Activated CD8-positive, alpha-beta T cell treated with anti-CD3 and anti-CD28 coated beads, Interleukin-2, amount 10 ng/mL, durations not matched to agents 7 days and 5 days (primary cell): ENCODE measurements at regions not wholly inside any gene's neighbourhood (a gene's known extent, or its start where the extent isn't known, plus 50 kb on each side); places are given as distances from the start of the nearest gene placed in this dataset.
"Not testable (repeated sequence)": the region's sequence is repeated elsewhere in the genome, so short reads cannot be mapped to it uniquely, and the experiment has no call there.

ENCODE experiments used
- ATAC-seq: fragments of 150-1000 bp; cut with Tn5 transposase; one replicate; pipeline ENCODE4 v1.10.0; 2021; ENCODE audit warnings: moderate library complexity
- CTCF ChIA-PET: fragments of 350-600 bp; sonication (Branson Sonifier 250); formaldehyde crosslinking; loops from one replicate; lab custom pipeline; 2021; ENCODE audit warnings: antibody characterized with exemption; lab: Charles Lee
- POLR2A ChIA-PET: fragments of 350-600 bp; sonication (Branson Sonifier 250); formaldehyde crosslinking; loops from one replicate; lab custom pipeline; 2021; ENCODE audit warnings: antibody characterized with exemption; lab: Charles Lee
- DNase-seq: peaks from one replicate; pipeline ENCODE4 v3.0.0-alpha.2; 2020
- H3K27ac Mint-ChIP-seq: one replicate; pipeline ENCODE4 v1.8.0; 2021; ENCODE audit warnings: mild to moderate bottlenecking, mixed read lengths
- H3K27me3 Mint-ChIP-seq: one replicate; pipeline ENCODE4 v1.8.0; 2021; ENCODE audit warnings: low read depth, mixed read lengths
- H3K36me3 Mint-ChIP-seq: one replicate; pipeline ENCODE4 v1.8.0; 2021; ENCODE audit warnings: low read depth, mixed read lengths
- H3K4me1 Mint-ChIP-seq: one replicate; pipeline ENCODE4 v1.8.0; 2021; ENCODE audit warnings: low read depth, mixed read lengths
- H3K4me3 Mint-ChIP-seq: one replicate; pipeline ENCODE4 v1.8.0; 2021; ENCODE audit warnings: mild to moderate bottlenecking, mixed read lengths
- H3K9me3 Mint-ChIP-seq: one replicate; pipeline ENCODE4 v1.8.0; 2022; ENCODE audit warnings: mixed read lengths; ENCODE audit not compliant: insufficient read depth

- no peak for ATAC-seq
- Mint-ChIP-seq H3K4me3 (no peak overlapping the region), H3K9me3 (peaks cover 5% of the 10 kb centered on the region), H3K4me1 (no peaks in the 10 kb centered on the region), H3K27ac (no peak overlapping the region), H3K27me3 (no peaks in the 10 kb centered on the region), H3K36me3 (no peaks in the 10 kb centered on the region)
- no peak for DNase-seq
- POLR2A ChIA-PET = no interaction called here
- CTCF ChIA-PET = no interaction called here
These were observed 228.7 kb downstream of the TUSC1 start for GRCh38 chr9:25449503-25449902.

- H3K27me3 Mint-ChIP-seq, POLR2A ChIA-PET, H3K4me1 Mint-ChIP-seq, H3K36me3 Mint-ChIP-seq, DNase-seq, H3K27ac Mint-ChIP-seq, CTCF ChIA-PET, H3K4me3 Mint-ChIP-seq, ATAC-seq: not testable (repeated sequence)
- peaks cover 14% of the 10 kb centered on the region for H3K9me3 Mint-ChIP-seq
These were observed 232.5 kb downstream of the TUSC1 start for GRCh38 chr9:25445721-25446120.

DNA sequence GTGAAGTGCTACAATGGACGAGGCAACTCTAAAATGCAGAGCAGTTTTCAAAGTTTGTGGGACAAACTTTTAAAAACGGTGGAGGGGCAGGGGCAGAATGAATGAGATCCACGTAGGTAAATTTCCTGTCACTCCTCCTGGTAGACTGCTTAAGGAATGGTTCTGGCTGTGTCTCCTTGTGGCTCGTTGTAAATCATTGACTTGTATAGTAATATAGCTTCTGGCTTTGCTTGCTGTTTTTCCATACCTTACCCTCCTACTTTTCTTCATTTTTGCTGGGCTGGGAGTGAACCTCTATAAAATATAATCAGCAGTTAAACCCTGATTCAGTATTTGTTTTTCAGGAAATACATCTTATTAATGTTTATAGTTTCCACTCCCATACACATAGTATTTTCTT, 235.7 kb downstream of the TUSC1 start:
- Mint-ChIP-seq H3K9me3 (peaks cover 27% of the 10 kb centered on the region), H3K4me1 (no peaks in the 10 kb centered on the region), H3K27me3 (no peaks in the 10 kb centered on the region), H3K4me3 (no peak overlapping the region), H3K36me3 (no peaks in the 10 kb centered on the region), H3K27ac (no peak overlapping the region)
- DNase-seq = no peak
- ChIA-PET POLR2A (no interaction called here), CTCF (no interaction called here)
- no peak for ATAC-seq

- CTCF ChIA-PET = no interaction called here
- H3K4me3 Mint-ChIP-seq = no peak overlapping the region
- ATAC-seq (no peak), DNase-seq (no peak)
- peaks cover 35% of the 10 kb centered on the region for H3K9me3 Mint-ChIP-seq
- no peaks in the 10 kb centered on the region for H3K36me3 Mint-ChIP-seq
- POLR2A ChIA-PET = no interaction called here
- no peaks in the 10 kb centered on the region for H3K4me1 Mint-ChIP-seq
- no peak overlapping the region for H3K27ac Mint-ChIP-seq
- no peaks in the 10 kb centered on the region for H3K27me3 Mint-ChIP-seq
These were observed 250.3 kb downstream of the TUSC1 start for GRCh38 chr9:25427898-25428297.

DNA sequence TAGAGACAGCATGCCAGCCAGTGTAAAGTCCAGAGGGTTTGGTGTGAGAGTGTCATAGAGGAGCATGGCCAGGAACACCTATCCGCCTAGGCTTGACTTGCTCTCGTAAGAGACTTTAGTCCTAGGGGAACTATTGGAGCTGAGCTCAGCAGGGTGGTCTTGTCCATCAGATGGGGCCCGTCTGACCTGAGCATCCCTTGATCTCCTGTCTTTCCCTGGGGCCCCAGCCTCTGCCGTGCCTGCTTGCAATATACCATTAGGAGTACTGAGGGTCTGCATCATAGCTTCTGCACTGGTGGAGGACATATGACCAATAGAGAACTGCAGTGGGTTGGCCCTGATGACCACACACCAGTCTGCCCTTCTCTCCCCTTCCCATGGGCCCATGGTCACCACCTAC, 251.0 kb downstream of the TUSC1 start:
- POLR2A ChIA-PET = no interaction called here

DNA sequence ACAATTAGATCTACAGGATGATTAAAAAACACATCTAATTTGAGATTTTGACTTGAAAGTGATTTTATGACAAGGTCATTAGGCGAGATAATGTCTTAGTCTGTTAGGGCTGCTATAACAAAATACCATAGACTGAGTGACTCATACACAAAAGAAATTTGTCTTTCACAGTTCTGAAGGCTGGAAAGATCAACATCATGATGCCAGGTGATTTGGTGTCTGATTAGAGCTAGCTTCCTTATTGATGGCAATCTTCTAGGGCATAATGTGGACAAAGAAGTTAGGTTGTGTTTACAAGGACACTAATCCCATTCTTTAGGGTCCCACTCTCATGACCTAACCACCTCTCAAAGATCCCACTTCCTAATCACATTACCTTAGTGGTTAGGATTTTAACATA, 256.7 kb downstream of the TUSC1 start:
- Mint-ChIP-seq H3K36me3 (no peaks in the 10 kb centered on the region), H3K4me3 (no peak overlapping the region), H3K4me1 (no peaks in the 10 kb centered on the region), H3K27ac (no peak overlapping the region), H3K27me3 (no peaks in the 10 kb centered on the region), H3K9me3 (peaks cover 15% of the 10 kb centered on the region)
- ChIA-PET CTCF (no interaction called here), POLR2A (no interaction called here)
- ATAC-seq (no peak), DNase-seq (no peak)

More for the DNA sequence above, 251.0 kb downstream of the TUSC1 start:
- ATAC-seq (no peak), DNase-seq (no peak)
- Mint-ChIP-seq H3K4me1 (no peaks in the 10 kb centered on the region), H3K9me3 (peaks cover 35% of the 10 kb centered on the region), H3K36me3 (no peaks in the 10 kb centered on the region), H3K27ac (no peak overlapping the region), H3K4me3 (no peak overlapping the region), H3K27me3 (no peaks in the 10 kb centered on the region)
- CTCF ChIA-PET = no interaction called here

DNA sequence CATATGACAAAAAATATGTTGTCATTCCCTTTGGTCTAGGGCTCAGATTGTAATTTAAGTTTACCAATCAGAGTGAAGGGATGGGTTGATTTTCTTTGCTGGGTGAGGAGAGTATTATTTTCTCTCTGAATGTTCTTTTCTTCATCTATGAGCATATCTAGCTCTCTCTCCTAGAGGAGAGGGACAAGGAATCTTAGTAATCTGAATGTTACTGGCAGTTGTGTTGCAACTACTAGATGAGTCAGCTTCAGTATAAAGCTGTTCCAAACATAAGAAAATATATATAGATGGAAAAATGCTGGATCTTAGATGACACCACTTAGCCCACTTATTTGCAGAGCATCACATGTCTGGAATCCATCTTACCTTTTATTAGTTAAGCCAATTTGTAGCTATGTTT, 259.3 kb downstream of the TUSC1 start:
- CTCF ChIA-PET = no interaction called here
- H3K4me1 Mint-ChIP-seq = no peaks in the 10 kb centered on the region
- no peaks in the 10 kb centered on the region for H3K36me3 Mint-ChIP-seq
- H3K27ac Mint-ChIP-seq = no peak overlapping the region
- ATAC-seq = no peak
- no peak overlapping the region for H3K4me3 Mint-ChIP-seq
- H3K27me3 Mint-ChIP-seq = no peaks in the 10 kb centered on the region
- no peak for DNase-seq
- POLR2A ChIA-PET = no interaction called here
- peaks cover 11% of the 10 kb centered on the region for H3K9me3 Mint-ChIP-seq

- no peak for ATAC-seq
- no peak overlapping the region for H3K4me3 Mint-ChIP-seq
- POLR2A ChIA-PET = no interaction called here
These were observed 262.5 kb downstream of the TUSC1 start for GRCh38 chr9:25415718-25416117.

DNA sequence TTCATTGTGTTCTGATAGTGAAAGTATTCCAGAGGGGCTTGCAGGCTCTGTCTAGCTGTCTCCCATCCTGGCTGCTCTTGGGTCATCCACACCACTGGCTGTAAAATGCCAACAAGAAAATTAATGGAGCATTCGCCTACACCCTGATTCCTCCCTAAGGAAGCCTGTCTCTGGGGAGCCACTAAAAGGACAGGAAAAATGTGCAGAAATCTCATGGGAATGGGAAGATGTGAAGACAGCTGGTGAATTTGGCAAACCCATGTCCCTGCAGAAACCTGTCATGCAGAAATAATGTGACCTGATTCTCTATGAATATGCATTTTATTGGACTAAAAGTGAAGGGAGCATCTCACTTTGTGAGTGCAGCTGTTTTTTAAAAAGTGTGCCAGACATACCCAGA, 265.6 kb downstream of the TUSC1 start:
- Mint-ChIP-seq H3K4me1 (no peaks in the 10 kb centered on the region), H3K4me3 (no peak overlapping the region), H3K36me3 (no peaks in the 10 kb centered on the region), H3K9me3 (peaks cover 19% of the 10 kb centered on the region), H3K27ac (no peak overlapping the region), H3K27me3 (no peaks in the 10 kb centered on the region)
- CTCF ChIA-PET = no interaction called here
- ATAC-seq (no peak), DNase-seq (no peak)
- POLR2A ChIA-PET = no interaction called here

More at GRCh38 chr9:25415718-25416117, 262.5 kb downstream of the TUSC1 start:
- H3K27me3 Mint-ChIP-seq = no peaks in the 10 kb centered on the region
- H3K9me3 Mint-ChIP-seq = peaks cover 12% of the 10 kb centered on the region
- H3K4me1 Mint-ChIP-seq = no peaks in the 10 kb centered on the region
- DNase-seq = no peak
- CTCF ChIA-PET = no interaction called here
- H3K27ac Mint-ChIP-seq = no peak overlapping the region
- H3K36me3 Mint-ChIP-seq = no peaks in the 10 kb centered on the region

DNA sequence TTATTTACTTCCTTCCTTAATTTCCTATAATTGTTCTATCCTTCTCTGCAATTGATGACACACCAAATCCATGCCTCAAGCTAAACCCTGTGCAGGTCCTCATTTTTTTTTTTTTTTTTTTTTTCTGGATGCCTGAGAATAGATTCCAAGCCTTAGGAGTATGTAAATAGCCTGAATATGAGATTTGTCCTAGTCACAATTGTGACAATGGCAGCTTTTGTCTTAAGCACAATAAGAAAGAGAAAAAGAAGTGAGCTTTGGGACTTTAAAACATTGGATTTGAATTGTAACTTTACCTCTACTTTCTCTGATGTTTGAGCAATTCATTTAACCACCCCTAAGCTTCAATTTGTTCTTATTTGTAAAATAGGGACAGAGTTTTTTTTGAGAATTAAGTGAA, 280.5 kb downstream of the TUSC1 start:
- H3K27me3 Mint-ChIP-seq = no peaks in the 10 kb centered on the region

DNA sequence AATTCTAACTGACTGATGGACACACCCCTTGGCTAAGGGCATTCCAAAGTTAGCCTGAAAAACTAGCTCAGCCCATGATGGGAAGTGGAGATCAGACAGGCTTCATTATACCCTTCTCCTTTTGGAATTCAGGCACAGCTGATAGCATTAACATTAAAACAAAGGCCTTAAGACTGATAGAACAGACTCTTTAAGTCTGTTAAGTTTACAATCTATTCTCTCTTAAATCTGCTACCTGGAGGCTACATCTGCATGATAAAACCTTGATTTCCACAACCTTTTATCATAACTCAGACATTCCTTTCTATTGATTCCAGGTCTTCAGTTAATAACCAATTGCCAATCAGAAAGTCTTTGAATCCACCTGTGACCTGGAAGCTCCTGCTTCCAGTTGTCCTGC, 281.4 kb downstream of the TUSC1 start:
- no peaks in the 10 kb centered on the region for H3K27me3 Mint-ChIP-seq
- no peak for DNase-seq
- H3K4me1 Mint-ChIP-seq = no peaks in the 10 kb centered on the region
- ChIA-PET CTCF (no interaction called here), POLR2A (no interaction called here)
- H3K27ac Mint-ChIP-seq = no peak overlapping the region
- H3K36me3 Mint-ChIP-seq = no peaks in the 10 kb centered on the region
- H3K4me3 Mint-ChIP-seq = no peak overlapping the region
- ATAC-seq = no peak
- peaks cover 8% of the 10 kb centered on the region for H3K9me3 Mint-ChIP-seq

More for the DNA sequence above, 280.5 kb downstream of the TUSC1 start:
- DNase-seq = no peak
- Mint-ChIP-seq H3K27ac (no peak overlapping the region), H3K36me3 (no peaks in the 10 kb centered on the region), H3K4me3 (no peak overlapping the region), H3K9me3 (peaks cover 8% of the 10 kb centered on the region), H3K4me1 (no peaks in the 10 kb centered on the region)
- no peak for ATAC-seq
- ChIA-PET POLR2A (no interaction called here), CTCF (no interaction called here)

DNA sequence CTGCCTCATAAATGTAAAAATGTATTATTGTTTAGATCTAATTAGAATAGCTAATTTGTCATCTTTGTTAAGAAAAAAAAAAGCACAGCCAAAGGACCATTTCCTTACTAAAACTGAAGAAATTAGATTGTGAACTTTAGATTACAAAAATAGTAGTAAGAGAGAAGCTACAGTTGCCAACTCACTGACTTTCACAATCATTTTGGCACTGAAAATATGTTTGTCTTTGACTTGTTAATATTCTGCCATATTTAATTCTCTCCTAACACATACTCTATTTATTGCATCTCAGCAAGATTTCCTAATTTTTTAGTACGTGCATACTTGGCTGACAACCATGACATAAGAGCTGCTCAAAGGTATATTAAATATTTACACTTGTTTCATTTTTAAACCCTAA, 297.1 kb downstream of the TUSC1 start:
- DNase-seq = no peak
- ChIA-PET CTCF (no interaction called here), POLR2A (no interaction called here)
- Mint-ChIP-seq H3K4me3 (no peak overlapping the region), H3K9me3 (peaks cover 13% of the 10 kb centered on the region), H3K36me3 (no peaks in the 10 kb centered on the region), H3K4me1 (no peaks in the 10 kb centered on the region), H3K27ac (no peak overlapping the region), H3K27me3 (no peaks in the 10 kb centered on the region)
- ATAC-seq = no peak

- no peak overlapping the region for H3K27ac Mint-ChIP-seq
- peaks cover 17% of the 10 kb centered on the region for H3K9me3 Mint-ChIP-seq
- no peaks in the 10 kb centered on the region for H3K4me1 Mint-ChIP-seq
- ChIA-PET POLR2A (no interaction called here), CTCF (no interaction called here)
- no peaks in the 10 kb centered on the region for H3K27me3 Mint-ChIP-seq
- H3K36me3 Mint-ChIP-seq = no peaks in the 10 kb centered on the region
- DNase-seq = no peak
- ATAC-seq = no peak
- H3K4me3 Mint-ChIP-seq = no peak overlapping the region
These were observed 301.2 kb downstream of the TUSC1 start for GRCh38 chr9:25377039-25377438.
